ENCODE measurements at regions not wholly inside any gene's neighbourhood (a gene's known extent, or its start where the extent isn't known, plus 50 kb on each side); places are given as distances from the start of the nearest gene placed in this dataset.

DNA sequence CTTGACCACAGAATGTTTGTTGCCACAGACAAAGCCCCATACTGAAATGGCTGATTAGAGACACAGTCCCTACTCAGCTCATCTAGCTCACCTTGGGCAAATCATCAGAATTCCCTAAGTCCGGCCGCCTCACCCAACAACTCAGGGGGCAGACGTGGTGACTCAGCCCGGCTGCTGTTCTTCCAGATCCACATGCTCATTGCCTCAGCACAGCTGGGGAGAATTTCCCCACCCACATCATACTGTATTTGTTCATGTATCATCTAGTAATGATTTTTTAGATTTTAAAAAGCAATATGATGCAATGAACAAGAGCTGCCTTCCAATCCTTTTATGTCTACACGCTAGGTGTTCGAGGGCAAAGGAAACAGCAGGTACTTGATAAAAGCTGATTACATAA lies 333.8 kb upstream of the TENM3 start:
- no peaks in the 10 kb centered on the region for H3K9me1 ChIP-seq (ENCODE audit: insufficient read depth, low read length)
- POLR2A ChIA-PET (ENCODE audit: unreplicated experiment): no interaction called here
- BruUV-seq (replicated peaks): no TSS peak
- H2AK5ac ChIP-seq (ENCODE audit: low read depth, low read length): no peak overlapping the region
- dilution Hi-C loops (cut with HindIII; ENCODE audit: low sequenced_read_pairs, unreplicated experiment) (no loop called here), intact Hi-C loops (cut with micrococcal nuclease) (no loop called here), in situ Hi-C loops (cut with MboI; ENCODE audit: low sequenced_read_pairs) (no loop called here)
- no peaks in the 10 kb centered on the region for H3K27me3 ChIP-seq (ENCODE audit: control insufficient read depth, insufficient read depth, low read length)
- peaks cover 8% of the 10 kb centered on the region; the same call in 1 of the 2 replicates for H3K9me3 ChIP-seq (ENCODE audit: control insufficient read depth, insufficient read depth, low read length)
- no peak overlapping the region for H4K8ac ChIP-seq (ENCODE audit: low read depth in 2 of 2, low read length in 2 of 2)
- no peak overlapping the region for H3K27ac ChIP-seq (ENCODE audit: insufficient read depth, low read length)
- no peak overlapping the region for H3K4me3 ChIP-seq (ENCODE audit: insufficient read depth, low read depth, low read length)
- no peak overlapping the region for H4K91ac ChIP-seq (ENCODE audit: insufficient read depth, low read depth, low read length)
- H3K14ac ChIP-seq (replicated peaks; ENCODE audit: low read depth, low read length): no peak overlapping the region
- H3K9ac ChIP-seq (ENCODE audit: low read depth, low read length): no peak overlapping the region
- H3K79me1 ChIP-seq (ENCODE audit: low read depth in 1 of 2, low read length in 2 of 2): no peaks in the 10 kb centered on the region
- H2AK9ac ChIP-seq (replicated peaks; ENCODE audit: low read depth, low read length, poor library complexity): no peak overlapping the region
- peak; percentile 82 for ATAC-seq (ENCODE audit: low read depth)
- no peaks in the 10 kb centered on the region for H4K20me1 ChIP-seq (ENCODE audit: insufficient read depth, low read length)
- no peak overlapping the region for H3K4ac ChIP-seq (ENCODE audit: low read depth, low read length)
- H3K56ac ChIP-seq (ENCODE audit: extremely low read depth, insufficient read depth, low read length): no peak overlapping the region
- no peak overlapping the region for H2BK20ac ChIP-seq (ENCODE audit: low read depth, low read length)
- H2AFZ ChIP-seq (replicated peaks; ENCODE audit: low read length, poor library complexity): no peak overlapping the region
- H2BK15ac ChIP-seq (ENCODE audit: low read depth, low read length): no peak overlapping the region
- H2BK5ac ChIP-seq (ENCODE audit: low read depth, low read length, poor library complexity, severe bottlenecking): no peak overlapping the region
- H3K4me1 ChIP-seq (ENCODE audit: control insufficient read depth, insufficient read depth, low read length): no peaks in the 10 kb centered on the region; the same call in 1 of the 2 replicates
- H3K18ac ChIP-seq (ENCODE audit: low read depth, low read length): no peak overlapping the region
- H3K4me2 ChIP-seq (ENCODE audit: low read depth, low read length): no peak overlapping the region
- H2BK120ac ChIP-seq (ENCODE audit: low read depth, low read length): no peak overlapping the region
- no peak overlapping the region for H3K23ac ChIP-seq (ENCODE audit: low read depth, low read length)
- no peak overlapping the region for H4K5ac ChIP-seq (ENCODE audit: low read depth, low read length)
- DNase-seq: peak; percentile 91
- H3K36me3 ChIP-seq (ENCODE audit: control insufficient read depth, insufficient read depth, low read length): no peaks in the 10 kb centered on the region
- peak; percentile 82 for TF ChIP-seq FOS (IDR thresholded peaks at IDR 0.05; ENCODE audit: low read depth, low read length)
- TF ChIP-seq, protein P1, sequence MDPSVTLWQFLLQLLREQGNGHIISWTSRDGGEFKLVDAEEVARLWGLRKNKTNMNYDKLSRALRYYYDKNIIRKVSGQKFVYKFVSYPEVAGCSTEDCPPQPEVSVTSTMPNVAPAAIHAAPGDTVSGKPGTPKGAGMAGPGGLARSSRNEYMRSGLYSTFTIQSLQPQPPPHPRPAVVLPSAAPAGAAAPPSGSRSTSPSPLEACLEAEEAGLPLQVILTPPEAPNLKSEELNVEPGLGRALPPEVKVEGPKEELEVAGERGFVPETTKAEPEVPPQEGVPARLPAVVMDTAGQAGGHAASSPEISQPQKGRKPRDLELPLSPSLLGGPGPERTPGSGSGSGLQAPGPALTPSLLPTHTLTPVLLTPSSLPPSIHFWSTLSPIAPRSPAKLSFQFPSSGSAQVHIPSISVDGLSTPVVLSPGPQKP (IDR thresholded peaks at IDR 0.05; ENCODE audit: borderline replicate concordance, low read depth, low read length): no peak
- TF ChIP-seq RAD21 (IDR thresholded peaks at IDR 0.05; ENCODE audit: low read length): no peak
- peak; percentile 90 for TF ChIP-seq CEBPB (IDR thresholded peaks at IDR 0.05; ENCODE audit: low read depth, low read length)
- WGBS, 2 experiments (ENCODE audit: extremely low coverage in 2 of 2, insufficient read length in 1 of 2): no CpG with 5 or more reads among the region's 6 CpGs
- CTCF ChIA-PET: no interaction called here

Measured in IMR-90 (cell line).